Body of pancreas (tissue), 4 donors: ENCODE measurements at regions not wholly inside any gene's neighbourhood (a gene's known extent, or its start where the extent isn't known, plus 50 kb on each side); places are given as distances from the start of the nearest gene placed in this dataset.

Experiments
- ATAC-seq: fragments of 150-250 bp; one replicate; pipeline ENCODE4 v1.9.1; 2016
- DNase-seq, 4 donors: peaks; one replicate each; pipeline ENCODE4 v3.0.0-alpha.2; 2019
- H3K27ac ChIP-seq, 4 donors: fragments of 200-600 bp; sonication (generic); 1 replicate in 3 of 4; 2 replicates in 1 of 4; pipeline versions ENCODE4 v1.5.1 to v1.6.1; 2016 to 2019; ENCODE audit warnings: mild to moderate bottlenecking in 1 of 4, mixed read lengths in 1 of 4, moderate library complexity in 1 of 4
- H3K27me3 ChIP-seq, 2 donors: fragments of 200-600 bp; sonication (generic); one replicate each; pipeline ENCODE4 v1.6.0; 2016; ENCODE audit warnings: mild to moderate bottlenecking in 1 of 2
- H3K36me3 ChIP-seq, 2 donors: fragments of 200-600 bp; sonication (generic); replicated peaks in 1 of 2; 2 replicates each; pipeline ENCODE4 v1.5.1; 2016; ENCODE audit warnings: low read depth in 2 of 2; ENCODE audit not compliant: insufficient read depth in 1 of 2
- H3K4me1 ChIP-seq: fragments of 200-600 bp; sonication (generic); one replicate; pipeline ENCODE4 v1.6.0; 2016
- H3K4me3 ChIP-seq, 2 donors: fragments of 200-600 bp; sonication (generic); 1 replicate in 1 of 2; 2 replicates in 1 of 2; pipeline ENCODE4 v1.5.1; 2016 to 2019
- H3K9me3 ChIP-seq, 3 donors: fragments of 200-600 bp; sonication (generic); 1 replicate in 2 of 3; 2 replicates in 1 of 3; pipeline ENCODE4 v1.5.1; 2016
- CTCF ChIP-seq, 7 experiments: fragments of 450-650 bp in 4 of 7; fragments of 200-600 bp in 3 of 7; sonication (generic) in 3 of 7; IDR thresholded peaks; one replicate each; pipeline ENCODE4 v1.5.1; 2016 to 2019; ENCODE audit warnings: antibody characterized with exemption in 7 of 7
- POLR2A ChIP-seq, 3 donors: fragments of 450-650 bp; IDR thresholded peaks; one replicate each; pipeline ENCODE4 v1.6.1; 2016; ENCODE audit warnings: antibody characterized with exemption in 3 of 3, mild to moderate bottlenecking in 2 of 3
- WGBS, 2 donors: methylation state at CpG; one replicate each; pipeline ENCODE4 v1.1.5; 2017; 5-methylcytosine and 5-hydroxymethylcytosine counted together
- intact Hi-C: fragments of 100-400 bp; cut with DNase I; formaldehyde crosslinking; loops from one replicate; pipeline ENCODE4 v1.15.1; 2023

GRCh38 chr9:89795538-89796195, 190.9 kb downstream of the GADD45G start:
- no peak for DNase-seq
- no peak for ATAC-seq
- no peaks in the 10 kb centered on the region for H3K27me3 ChIP-seq
- 58 to 62% methylated on average over 10 of the region's 10 CpGs for WGBS, 2 donors
- intact Hi-C loops = no loop called here
- no peak for TF ChIP-seq CTCF (IDR thresholded peaks at IDR 0.05)
- no peak for TF ChIP-seq POLR2A (IDR thresholded peaks at IDR 0.05)
- peaks cover 9% of the 10 kb centered on the region for H3K4me1 ChIP-seq
- H3K9me3 ChIP-seq = no peaks in the 10 kb centered on the region
- no peaks in the 10 kb centered on the region for H3K36me3 ChIP-seq
- no peak overlapping the region for H3K27ac ChIP-seq
- no peak overlapping the region for H3K4me3 ChIP-seq

DNA sequence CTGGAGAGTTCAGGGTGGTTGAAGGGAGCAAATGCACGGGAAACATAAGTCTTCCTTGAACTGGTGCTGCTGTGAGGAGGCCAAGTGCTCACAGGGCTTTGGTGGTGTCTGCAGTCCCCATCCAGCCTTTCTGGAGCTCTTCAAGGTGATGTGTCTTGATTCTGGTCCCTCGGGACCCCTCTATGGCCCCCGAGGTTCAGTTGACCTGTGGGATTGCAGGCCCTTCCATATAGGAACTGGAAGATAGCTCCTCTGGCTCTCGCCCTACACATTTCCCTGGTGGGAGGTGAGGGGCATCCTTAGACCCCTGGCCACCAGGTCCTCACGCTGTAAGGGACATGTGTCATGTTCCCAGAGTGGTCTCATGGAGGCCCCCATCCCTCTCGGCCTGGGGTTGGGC, 191.8 kb downstream of the GADD45G start:
- TF ChIP-seq CTCF (IDR thresholded peaks at IDR 0.05) (no peak), POLR2A (IDR thresholded peaks at IDR 0.05) (no peak)
- Histone ChIP-seq H3K4me1 (peaks cover 9% of the 10 kb centered on the region), H3K27ac (no peak overlapping the region), H3K36me3 (no peaks in the 10 kb centered on the region), H3K9me3 (no peaks in the 10 kb centered on the region), H3K27me3 (no peaks in the 10 kb centered on the region), H3K4me3 (no peak overlapping the region)
- intact Hi-C loops = no loop called here
- ATAC-seq = no peak
- 42 to 73% methylated on average over 2 to 6 of the region's 6 CpGs for WGBS, 2 donors
- DNase-seq = no peak

DNA sequence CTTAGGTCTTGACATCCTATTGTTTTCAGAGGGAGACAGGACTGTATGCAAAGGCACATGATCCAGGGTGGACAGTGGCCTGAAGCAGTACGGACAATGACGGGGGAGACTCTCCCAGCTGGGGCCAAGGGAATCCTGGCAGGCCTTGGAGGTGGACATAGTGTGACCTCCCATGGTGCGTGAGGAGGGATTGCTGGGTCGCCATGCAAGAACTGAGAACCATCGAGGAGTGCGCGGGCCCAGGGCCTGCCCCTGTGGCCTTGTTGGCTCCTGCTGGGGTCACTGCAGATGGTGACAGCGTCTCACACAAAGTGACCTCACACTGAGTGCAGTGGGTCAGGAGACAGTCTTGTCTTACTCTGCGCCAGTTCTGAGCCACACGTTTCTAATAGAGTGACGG, 192.4 kb downstream of the GADD45G start:
- Histone ChIP-seq H3K27me3 (no peaks in the 10 kb centered on the region), H3K9me3 (no peaks in the 10 kb centered on the region), H3K4me1 (peaks cover 9% of the 10 kb centered on the region), H3K27ac (no peak overlapping the region), H3K4me3 (no peak overlapping the region), H3K36me3 (no peaks in the 10 kb centered on the region)
- no peak for TF ChIP-seq CTCF (IDR thresholded peaks at IDR 0.05)
- no peak for TF ChIP-seq POLR2A (IDR thresholded peaks at IDR 0.05)
- no peak for ATAC-seq
- 88 to 90% methylated on average over 10 to 11 of the region's 11 CpGs for WGBS, 2 donors
- intact Hi-C loops = no loop called here
- DNase-seq = no peak

GRCh38 chr9:89797937-89798455, 193.2 kb downstream of the GADD45G start:
- DNase-seq (peak in 2 of 4 donors; percentile 21 to 23), ATAC-seq (no peak)
- H3K36me3 ChIP-seq = no peaks in the 10 kb centered on the region
- no peak overlapping the region for H3K4me3 ChIP-seq
- WGBS, 2 donors = 54 to 55% methylated on average over 8 of the region's 8 CpGs
- peaks cover 9% of the 10 kb centered on the region for H3K4me1 ChIP-seq
- intact Hi-C loops = no loop called here
- H3K27me3 ChIP-seq = no peaks in the 10 kb centered on the region
- H3K27ac ChIP-seq = no peak overlapping the region
- TF ChIP-seq CTCF (IDR thresholded peaks at IDR 0.05) (no peak), POLR2A (IDR thresholded peaks at IDR 0.05) (no peak)
- H3K9me3 ChIP-seq = no peaks in the 10 kb centered on the region

- Histone ChIP-seq H3K27ac (no peak overlapping the region), H3K4me1 (peaks cover 9% of the 10 kb centered on the region), H3K4me3 (no peak overlapping the region), H3K27me3 (no peaks in the 10 kb centered on the region), H3K9me3 (no peaks in the 10 kb centered on the region), H3K36me3 (no peaks in the 10 kb centered on the region)
- no peak for ATAC-seq
- intact Hi-C loops = no loop called here
- WGBS, 2 donors = 89 to 93% methylated on average over 4 of the region's 4 CpGs
- DNase-seq = no peak
- TF ChIP-seq POLR2A (IDR thresholded peaks at IDR 0.05) (no peak), CTCF (IDR thresholded peaks at IDR 0.05) (no peak)
Observed at GRCh38 chr9:89798547-89799120, 193.8 kb downstream of the GADD45G start.
